GM23338 (cell line): ENCODE measurements at regions not wholly inside any gene's neighbourhood (a gene's known extent, or its start where the extent isn't known, plus 50 kb on each side); places are given as distances from the start of the nearest gene placed in this dataset.

ENCODE experiments used
- ATAC-seq: fragments of 200-7000 bp; cut with Tn5 transposase; 3 replicates; pipeline ENCODE4 v1.9.1; 2020
- DNase-seq: peaks from one replicate; pipeline ENCODE4 v3.0.0-alpha.2; 2015; ENCODE audit warnings: low spot score
- H2AFZ ChIP-seq: fragments of 200-600 bp; sonication (generic); 2 replicates; pipeline ENCODE4 v1.8.0; 2016; ENCODE audit warnings: antibody characterized with exemption, mild to moderate bottlenecking, moderate library complexity
- H3F3A ChIP-seq: fragments of 200-600 bp; sonication (generic); replicated peaks from 2 replicates; pipeline ENCODE4 v1.8.0; 2017; ENCODE audit warnings: antibody characterized with exemption, mixed run types, low read depth
- H3K27ac ChIP-seq: fragments of 200-600 bp; sonication (generic); 2 replicates; pipeline ENCODE4 v1.6.1; 2016; ENCODE audit warnings: low read depth
- H3K27me3 ChIP-seq: fragments of 200-600 bp; sonication (generic); 2 replicates; pipeline ENCODE4 v1.8.0; 2016; ENCODE audit warnings: mild to moderate bottlenecking, mixed run types, moderate library complexity; ENCODE audit not compliant: insufficient read depth
- H3K36me3 ChIP-seq: fragments of 200-600 bp; sonication (generic); 2 replicates; pipeline ENCODE4 v1.8.0; 2016; ENCODE audit warnings: mild to moderate bottlenecking; ENCODE audit not compliant: insufficient read depth
- H3K4me1 ChIP-seq: fragments of 200-600 bp; sonication (generic); 2 replicates; pipeline ENCODE4 v1.8.0; 2016; ENCODE audit warnings: mild to moderate bottlenecking, moderate library complexity; ENCODE audit not compliant: insufficient read depth
- H3K4me2 ChIP-seq: fragments of 200-600 bp; sonication (generic); 2 replicates; pipeline ENCODE4 v1.7.1; 2017; ENCODE audit warnings: mixed run types
- H3K4me3 ChIP-seq: fragments of 200-600 bp; sonication (generic); 2 replicates; pipeline ENCODE4 v1.6.1; 2016; ENCODE audit warnings: mixed run types
- H3K79me2 ChIP-seq: fragments of 200-600 bp; sonication (generic); replicated peaks from 2 replicates; pipeline ENCODE4 v1.8.0; 2017; ENCODE audit warnings: mild to moderate bottlenecking; ENCODE audit not compliant: insufficient read depth
- H3K9me2 ChIP-seq: fragments of 200-600 bp; sonication (generic); 2 replicates; pipeline ENCODE4 v1.8.0; 2017; ENCODE audit not compliant: insufficient read depth
- H4K20me1 ChIP-seq: fragments of 200-600 bp; sonication (generic); replicated peaks from 2 replicates; pipeline ENCODE4 v1.8.0; 2017; ENCODE audit warnings: mild to moderate bottlenecking; ENCODE audit not compliant: insufficient read depth
- H3K27ac Mint-ChIP-seq: 2 replicates; pipeline ENCODE4 v1.8.0; 2020; ENCODE audit warnings: inconsistent platforms, mild to moderate bottlenecking, moderate library complexity, mixed read lengths
- H3K27me3 Mint-ChIP-seq: 3 replicates; pipeline ENCODE4 v1.8.0; 2022; ENCODE audit warnings: low read depth, mild to moderate bottlenecking, moderate library complexity, mixed read lengths, inconsistent platforms; ENCODE audit not compliant: insufficient read depth, poor library complexity
- H3K36me3 Mint-ChIP-seq: 3 replicates; pipeline ENCODE4 v1.8.0; 2021; ENCODE audit warnings: low read depth, mild to moderate bottlenecking, inconsistent platforms, moderate library complexity, mixed read lengths
- H3K4me1 Mint-ChIP-seq: 3 replicates; pipeline ENCODE4 v1.8.0; 2020; ENCODE audit warnings: mild to moderate bottlenecking, inconsistent platforms, mixed read lengths
- H3K4me3 Mint-ChIP-seq: 3 replicates; pipeline ENCODE4 v1.8.0; 2021; ENCODE audit warnings: moderate library complexity, mild to moderate bottlenecking, inconsistent platforms, mixed read lengths
- H3K9me3 Mint-ChIP-seq: 3 replicates; pipeline ENCODE4 v1.8.0; 2020; ENCODE audit warnings: moderate library complexity, mild to moderate bottlenecking, inconsistent platforms, mixed read lengths
- ETS1 ChIP-seq: IDR thresholded peaks from 2 replicates; pipeline ENCODE4 v1.6.1; 2016; ENCODE audit warnings: antibody characterized with exemption
- EZH2 ChIP-seq: fragments of 200-600 bp; sonication (generic); IDR thresholded peaks from one replicate; pipeline ENCODE4 v1.8.0; 2017; ENCODE audit warnings: antibody characterized with exemption, mild to moderate bottlenecking, low read depth; ENCODE audit not compliant: unreplicated experiment
- EZH2phosphoT487 ChIP-seq: fragments of 200-600 bp; sonication (generic); IDR thresholded peaks from one replicate; pipeline ENCODE4 v1.8.1; 2018; ENCODE audit warnings: antibody characterized with exemption; ENCODE audit not compliant: unreplicated experiment
- JUNB ChIP-seq: IDR thresholded peaks from one replicate; pipeline ENCODE4 v1.6.1; 2016; ENCODE audit warnings: antibody characterized with exemption; ENCODE audit not compliant: unreplicated experiment
- NANOG ChIP-seq: IDR thresholded peaks from 2 replicates; pipeline ENCODE4 v1.6.1; 2016; ENCODE audit warnings: antibody characterized with exemption, borderline replicate concordance
- POLR2AphosphoS5 ChIP-seq: IDR thresholded peaks from 2 replicates; pipeline ENCODE4 v1.6.1; 2016; ENCODE audit warnings: antibody characterized with exemption, low read depth
- REST ChIP-seq: IDR thresholded peaks from one replicate; pipeline ENCODE4 v1.6.1; 2018; ENCODE audit warnings: antibody characterized with exemption; ENCODE audit not compliant: unreplicated experiment
- ZNF331 ChIP-seq: fragments of 250-450 bp; sonication (Bioruptor Pico); IDR thresholded peaks from 2 replicates; pipeline ENCODE4 v1.5.0; 2020; ENCODE audit warnings: low read depth, mild to moderate bottlenecking, moderate library complexity
- ZNF462 ChIP-seq: fragments of 250-450 bp; sonication (Bioruptor Pico); IDR thresholded peaks from 2 replicates; pipeline ENCODE4 v1.5.0; 2020; ENCODE audit warnings: mild to moderate bottlenecking, moderate library complexity

GRCh38 chr1:96361961-96362360 lies 359.6 kb upstream of the PTBP2 start:
- no peak overlapping the region for H3K4me3 ChIP-seq
- no peaks in the 10 kb centered on the region for H3K27me3 ChIP-seq
- no peak overlapping the region for H2AFZ ChIP-seq
- no peaks in the 10 kb centered on the region for H3K4me1 ChIP-seq
- no peaks in the 10 kb centered on the region for H3K36me3 ChIP-seq
- Mint-ChIP-seq H3K27me3 (no peaks in the 10 kb centered on the region), H3K27ac (no peak overlapping the region), H3K4me1 (no peaks in the 10 kb centered on the region), H3K36me3 (no peaks in the 10 kb centered on the region), H3K4me3 (no peak overlapping the region), H3K9me3 (no peaks in the 10 kb centered on the region; the same call in 2 of the 3 replicates)
- TF ChIP-seq ETS1 (no peak), EZH2 (no peak), ZNF331 (no peak), JUNB (no peak), ZNF462 (CRISPR knock-in tag) (no peak), POLR2AphosphoS5 (no peak), NANOG (no peak), REST (no peak), EZH2phosphoT487 (no peak)
- peaks cover 5% of the 10 kb centered on the region; the same call in 1 of the 2 replicates for H3K9me2 ChIP-seq
- ATAC-seq (no peak), DNase-seq (no peak)
- no peak overlapping the region for H3K4me2 ChIP-seq
- no peaks in the 10 kb centered on the region for H3K79me2 ChIP-seq
- H4K20me1 ChIP-seq, result no peaks in the 10 kb centered on the region
- no peaks in the 10 kb centered on the region for H3F3A ChIP-seq
- no peak overlapping the region for H3K27ac ChIP-seq
